ENCODE measurements at regions not wholly inside any gene's neighbourhood (a gene's known extent, or its start where the extent isn't known, plus 50 kb on each side); places are given as distances from the start of the nearest gene placed in this dataset.

DNA sequence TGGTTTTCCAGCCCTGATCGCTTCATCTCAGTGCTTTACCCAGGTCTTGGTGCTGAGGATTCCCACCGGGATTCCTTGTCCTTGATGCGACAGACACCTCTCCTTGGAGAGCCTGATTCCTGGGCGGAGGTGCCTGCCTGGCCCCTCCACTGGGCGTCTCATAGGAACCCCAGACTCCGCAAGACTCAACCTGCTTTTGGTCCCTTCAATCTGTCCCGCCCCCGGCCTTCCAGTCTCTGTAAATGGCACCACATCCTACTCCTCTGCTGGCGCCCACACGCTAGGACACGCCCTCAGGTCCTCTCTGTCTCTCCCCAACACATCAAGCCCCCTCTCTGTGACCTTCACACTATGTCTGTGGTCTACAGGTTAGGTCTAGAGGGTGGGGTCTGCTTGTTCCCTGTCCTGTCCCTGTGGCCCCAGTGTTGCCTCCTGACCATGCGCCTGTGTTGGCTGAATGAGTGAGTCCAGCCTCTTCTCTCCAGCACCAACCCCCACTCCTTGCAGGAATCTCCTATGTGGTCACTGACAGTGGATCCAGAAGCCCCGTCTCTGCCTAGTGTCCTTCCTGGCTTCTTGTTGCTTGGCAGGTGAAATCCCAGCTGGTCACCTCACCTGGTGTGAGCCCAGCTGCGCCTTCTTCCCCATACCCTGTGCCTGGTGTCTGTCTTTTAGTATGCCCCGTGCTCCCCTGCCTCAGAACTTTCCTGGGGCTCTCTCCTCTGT lies 119.7 kb upstream of the C1orf174 start:
- ChIA-PET CTCF (no interaction called here), POLR2A (no interaction called here)
- TF ChIP-seq, protein P1, sequence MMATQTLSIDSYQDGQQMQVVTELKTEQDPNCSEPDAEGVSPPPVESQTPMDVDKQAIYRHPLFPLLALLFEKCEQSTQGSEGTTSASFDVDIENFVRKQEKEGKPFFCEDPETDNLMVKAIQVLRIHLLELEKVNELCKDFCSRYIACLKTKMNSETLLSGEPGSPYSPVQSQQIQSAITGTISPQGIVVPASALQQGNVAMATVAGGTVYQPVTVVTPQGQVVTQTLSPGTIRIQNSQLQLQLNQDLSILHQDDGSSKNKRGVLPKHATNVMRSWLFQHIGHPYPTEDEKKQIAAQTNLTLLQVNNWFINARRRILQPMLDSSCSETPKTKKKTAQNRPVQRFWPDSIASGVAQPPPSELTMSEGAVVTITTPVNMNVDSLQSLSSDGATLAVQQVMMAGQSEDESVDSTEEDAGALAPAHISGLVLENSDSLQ (IDR thresholded peaks at IDR 0.05): no peak
- TF ChIP-seq ARNT (IDR thresholded peaks at IDR 0.05) (no peak), L3MBTL2 (conservative IDR thresholded peaks at IDR 0.05) (no peak), FOXA1 (IDR thresholded peaks at IDR 0.05) (no peak), FOXK2 (IDR thresholded peaks at IDR 0.05) (no peak), BHLHE40 (IDR thresholded peaks at IDR 0.05; ENCODE audit: borderline replicate concordance) (no peak), LEF1 (IDR thresholded peaks at IDR 0.05; ENCODE audit: borderline replicate concordance) (no peak), ELF4 (IDR thresholded peaks at IDR 0.05) (no peak), FOXM1 (IDR thresholded peaks at IDR 0.05; ENCODE audit: borderline replicate concordance) (no peak), CTBP1 (IDR thresholded peaks at IDR 0.05; ENCODE audit: borderline replicate concordance) (no peak), ZNF384 (IDR thresholded peaks at IDR 0.05) (no peak), SUZ12 (IDR thresholded peaks at IDR 0.05) (no peak), HDGF (IDR thresholded peaks at IDR 0.05; ENCODE audit: borderline replicate concordance) (no peak), TARDBP (IDR thresholded peaks at IDR 0.05) (no peak), SP1 (IDR thresholded peaks at IDR 0.05) (no peak), NFRKB (IDR thresholded peaks at IDR 0.05) (no peak)
- no peak for DNase-seq (ENCODE audit: extremely low spot score)

DNA sequence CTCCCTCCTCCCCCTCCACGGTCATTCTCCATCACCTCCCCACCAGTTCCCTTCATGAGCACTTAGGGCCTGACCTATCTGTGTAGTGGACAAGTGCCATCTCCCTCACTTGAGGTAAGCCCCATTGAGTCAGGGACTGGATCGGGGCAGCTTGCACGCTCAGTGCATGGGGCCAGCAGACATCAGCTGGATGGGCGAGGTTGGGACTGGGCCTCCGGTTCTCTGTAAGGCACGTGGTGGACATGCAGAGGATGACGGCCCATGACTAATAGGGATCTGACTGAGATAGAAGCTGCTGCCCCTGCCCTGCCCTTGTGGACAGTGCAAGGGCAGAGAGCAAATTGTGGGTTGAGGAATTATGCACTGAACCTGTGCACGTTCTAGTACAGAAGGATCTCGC lies 120.4 kb upstream of the C1orf174 start:
- TF ChIP-seq TARDBP (IDR thresholded peaks at IDR 0.05) (no peak), L3MBTL2 (conservative IDR thresholded peaks at IDR 0.05) (no peak)
- CTCF ChIA-PET: no interaction called here
- POLR2A ChIA-PET: no interaction called here
- DNase-seq (ENCODE audit: extremely low spot score): no peak

DNA sequence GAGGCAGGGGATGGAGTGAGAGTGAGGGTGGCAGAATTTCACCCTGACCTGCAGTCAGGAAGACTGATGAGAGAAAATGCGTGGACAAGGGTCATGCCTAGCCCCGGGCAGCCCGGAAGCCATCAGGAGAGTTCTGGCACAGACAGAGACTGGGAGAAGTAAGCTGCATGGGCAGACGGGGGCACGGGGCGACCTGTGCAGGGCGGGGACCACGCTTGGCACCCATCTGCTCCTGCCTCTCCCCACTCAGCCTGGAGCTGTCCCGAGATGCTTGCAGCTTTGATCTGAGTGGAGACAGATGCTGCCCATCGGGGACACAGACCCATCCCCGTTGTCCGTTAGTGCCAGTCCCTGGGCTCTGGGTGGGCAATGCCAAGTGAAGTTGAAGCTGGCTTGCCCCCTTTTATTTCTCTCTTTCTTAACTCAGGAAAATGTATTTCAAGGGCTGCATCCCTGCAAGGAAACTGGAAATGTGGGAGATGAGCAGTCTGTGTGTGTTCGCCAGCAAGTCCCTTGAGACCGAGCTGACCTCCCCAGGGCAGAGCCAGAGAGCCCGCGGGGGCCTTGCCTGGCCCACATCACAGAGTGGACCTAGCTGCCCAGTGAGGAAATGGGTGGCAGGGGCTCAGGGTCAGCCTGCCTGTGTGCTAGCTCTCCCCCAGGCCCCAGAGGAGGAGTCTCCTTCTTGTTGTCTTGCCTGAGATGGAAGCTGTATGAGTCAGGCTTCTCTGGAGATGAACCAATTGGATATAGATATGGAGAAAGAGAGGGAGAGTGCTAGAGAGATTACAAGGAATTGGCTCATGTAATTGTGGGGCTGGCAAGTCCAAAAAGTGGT lies 121.3 kb upstream of the C1orf174 start:
- CTCF ChIA-PET: no interaction called here

DNA sequence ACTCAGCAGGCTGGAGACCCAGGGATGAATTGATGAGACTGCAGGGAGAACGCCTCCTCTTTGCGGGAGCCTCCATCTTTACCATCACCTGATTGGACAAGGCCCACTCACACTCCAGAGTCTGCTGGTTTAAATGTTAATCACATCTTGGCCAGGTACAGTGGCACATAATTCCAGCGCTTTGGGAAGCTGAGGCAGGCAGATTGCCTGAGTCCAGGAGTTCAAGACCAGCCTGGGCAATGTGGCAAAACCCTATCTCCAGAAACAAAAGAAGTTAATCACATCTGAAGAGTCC lies 121.8 kb upstream of the C1orf174 start:
- ChIA-PET CTCF (no interaction called here), POLR2A (no interaction called here)
- DNase-seq (ENCODE audit: extremely low spot score): no peak
- no peak for TF ChIP-seq LEF1 (IDR thresholded peaks at IDR 0.05; ENCODE audit: borderline replicate concordance)
- TF ChIP-seq BHLHE40 (IDR thresholded peaks at IDR 0.05; ENCODE audit: borderline replicate concordance): no peak
- TF ChIP-seq HDGF (IDR thresholded peaks at IDR 0.05; ENCODE audit: borderline replicate concordance): no peak
- TF ChIP-seq FOXK2 (IDR thresholded peaks at IDR 0.05): no peak
- TF ChIP-seq L3MBTL2 (conservative IDR thresholded peaks at IDR 0.05): no peak
- no peak for TF ChIP-seq NFRKB (IDR thresholded peaks at IDR 0.05)
- no peak for TF ChIP-seq FOXA1 (IDR thresholded peaks at IDR 0.05)
- TF ChIP-seq ELF4 (IDR thresholded peaks at IDR 0.05): no peak
- TF ChIP-seq CTBP1 (IDR thresholded peaks at IDR 0.05; ENCODE audit: borderline replicate concordance): no peak

More for the DNA sequence above, 121.3 kb upstream of the C1orf174 start:
- TF ChIP-seq ZNF384 (IDR thresholded peaks at IDR 0.05) (no peak), TARDBP (IDR thresholded peaks at IDR 0.05) (no peak), HDGF (IDR thresholded peaks at IDR 0.05; ENCODE audit: borderline replicate concordance) (no peak), BHLHE40 (IDR thresholded peaks at IDR 0.05; ENCODE audit: borderline replicate concordance) (no peak), CTBP1 (IDR thresholded peaks at IDR 0.05; ENCODE audit: borderline replicate concordance) (no peak), FOXA1 (IDR thresholded peaks at IDR 0.05) (no peak), L3MBTL2 (conservative IDR thresholded peaks at IDR 0.05) (no peak), FOXM1 (IDR thresholded peaks at IDR 0.05; ENCODE audit: borderline replicate concordance) (no peak), ARNT (IDR thresholded peaks at IDR 0.05) (no peak), LEF1 (IDR thresholded peaks at IDR 0.05; ENCODE audit: borderline replicate concordance) (no peak), FOXK2 (IDR thresholded peaks at IDR 0.05) (no peak), SUZ12 (IDR thresholded peaks at IDR 0.05) (no peak), NFRKB (IDR thresholded peaks at IDR 0.05) (no peak), ELF4 (IDR thresholded peaks at IDR 0.05) (no peak), SP1 (IDR thresholded peaks at IDR 0.05) (no peak)
- TF ChIP-seq, protein P1 (IDR thresholded peaks at IDR 0.05): no peak
- DNase-seq (ENCODE audit: extremely low spot score): no peak
- POLR2A ChIA-PET: no interaction called here

DNA sequence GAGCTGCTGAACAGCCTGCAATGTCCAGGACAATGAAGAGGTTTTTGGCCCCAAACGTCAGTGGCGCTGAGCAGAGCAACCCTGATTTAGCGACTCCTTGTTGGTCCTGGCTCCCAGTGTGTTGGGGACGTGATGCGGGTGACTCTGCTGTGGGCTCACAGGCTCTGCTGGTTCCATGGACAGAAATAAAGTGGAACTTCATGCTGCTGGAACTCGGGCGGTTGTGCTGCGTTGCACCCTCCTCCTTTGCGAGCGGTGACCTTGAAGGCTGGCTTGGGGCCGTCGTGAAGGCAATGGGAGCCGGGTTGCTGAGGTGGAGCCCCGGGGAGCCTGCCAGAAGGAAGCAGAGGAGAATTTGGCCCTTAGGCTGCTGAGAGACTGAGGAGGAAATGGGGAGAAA lies 122.6 kb upstream of the C1orf174 start:
- ChIA-PET POLR2A (no interaction called here), CTCF (no interaction called here)
- no peak for DNase-seq (ENCODE audit: extremely low spot score)
- TF ChIP-seq NFRKB (IDR thresholded peaks at IDR 0.05): no peak
- TF ChIP-seq FOXK2 (IDR thresholded peaks at IDR 0.05): no peak
- TF ChIP-seq BHLHE40 (IDR thresholded peaks at IDR 0.05; ENCODE audit: borderline replicate concordance): no peak
- TF ChIP-seq L3MBTL2 (conservative IDR thresholded peaks at IDR 0.05): no peak
- no peak for TF ChIP-seq TARDBP (IDR thresholded peaks at IDR 0.05)
- no peak for TF ChIP-seq FOXA1 (IDR thresholded peaks at IDR 0.05)
- no peak for TF ChIP-seq FOXM1 (IDR thresholded peaks at IDR 0.05; ENCODE audit: borderline replicate concordance)
- TF ChIP-seq, protein P1 (IDR thresholded peaks at IDR 0.05): no peak
- TF ChIP-seq ARNT (IDR thresholded peaks at IDR 0.05): no peak
- TF ChIP-seq CTBP1 (IDR thresholded peaks at IDR 0.05; ENCODE audit: borderline replicate concordance): no peak
- TF ChIP-seq SUZ12 (IDR thresholded peaks at IDR 0.05): no peak
- TF ChIP-seq ZNF384 (IDR thresholded peaks at IDR 0.05): no peak
- TF ChIP-seq ELF4 (IDR thresholded peaks at IDR 0.05): no peak
- no peak for TF ChIP-seq LEF1 (IDR thresholded peaks at IDR 0.05; ENCODE audit: borderline replicate concordance)
- TF ChIP-seq HDGF (IDR thresholded peaks at IDR 0.05; ENCODE audit: borderline replicate concordance): no peak
- TF ChIP-seq SP1 (IDR thresholded peaks at IDR 0.05): no peak
